WTC11 (cell line): ENCODE measurements at regions not wholly inside any gene's neighbourhood (a gene's known extent, or its start where the extent isn't known, plus 50 kb on each side); places are given as distances from the start of the nearest gene placed in this dataset.
"Not testable (repeated sequence)": the region's sequence is repeated elsewhere in the genome, so short reads cannot be mapped to it uniquely, and the experiment has no call there.

Experiments
- ATAC-seq: fragments of 200-7000 bp; cut with Tn5 transposase; 2 replicates; pipeline ENCODE4 v1.10.0; 2021; ENCODE audit warnings: mild to moderate bottlenecking, moderate library complexity
- CTCF ChIA-PET: fragments of 300-600 bp; sonication (Branson Sonifier 250); formaldehyde crosslinking; loops from one replicate; lab custom pipeline; 2021; ENCODE audit warnings: antibody characterized with exemption; lab: Charles Lee
- POLR2A ChIA-PET: fragments of 350-600 bp; sonication (Branson Sonifier 250); formaldehyde crosslinking; loops from one replicate; lab custom pipeline; 2021; ENCODE audit warnings: antibody characterized with exemption; lab: Charles Lee
- DNase-seq: peaks from one replicate; pipeline ENCODE4 v3.0.0; 2021; ENCODE audit warnings: low spot score
- H3K27ac Mint-ChIP-seq: 2 replicates; pipeline ENCODE4 v1.8.0; 2021; ENCODE audit warnings: mixed read lengths
- H3K27me3 Mint-ChIP-seq: 2 replicates; pipeline ENCODE4 v1.8.0; 2021; ENCODE audit warnings: low read depth, mild to moderate bottlenecking, moderate library complexity, mixed read lengths
- H3K36me3 Mint-ChIP-seq: 2 replicates; pipeline ENCODE4 v1.8.0; 2021; ENCODE audit warnings: mixed read lengths
- H3K4me1 Mint-ChIP-seq: 2 replicates; pipeline ENCODE4 v1.8.0; 2022; ENCODE audit warnings: mixed read lengths
- H3K4me3 Mint-ChIP-seq: 2 replicates; pipeline ENCODE4 v1.8.0; 2021; ENCODE audit warnings: mild to moderate bottlenecking, moderate library complexity, mixed read lengths
- H3K9me3 Mint-ChIP-seq: 2 replicates; pipeline ENCODE4 v1.8.0; 2021; ENCODE audit warnings: mixed read lengths
- ARID4B ChIP-seq: sonication (generic); formaldehyde crosslinking; IDR thresholded peaks from 2 replicates; pipeline ENCODE4 v1.8.0; 2023; ENCODE audit warnings: missing genetic modification reagents, mild to moderate bottlenecking, borderline replicate concordance
- ATF3 ChIP-seq: sonication (generic); formaldehyde crosslinking; conservative IDR thresholded peaks from 2 replicates; pipeline ENCODE4 v1.8.1; 2022; ENCODE audit warnings: mild to moderate bottlenecking, missing genetic modification reagents
- CREB1 ChIP-seq: sonication (generic); formaldehyde crosslinking; IDR thresholded peaks from 2 replicates; pipeline ENCODE4 v1.8.0; 2023; ENCODE audit warnings: mild to moderate bottlenecking, missing genetic modification reagents
- CREM ChIP-seq: sonication (generic); formaldehyde crosslinking; IDR thresholded peaks from 2 replicates; pipeline ENCODE4 v1.8.1; 2022; ENCODE audit warnings: mild to moderate bottlenecking, missing genetic modification reagents, moderate library complexity
- E2F1 ChIP-seq: sonication (generic); formaldehyde crosslinking; IDR thresholded peaks from 2 replicates; pipeline ENCODE4 v1.8.0; 2022; ENCODE audit warnings: mild to moderate bottlenecking, missing genetic modification reagents
- ETV6 ChIP-seq: sonication (generic); formaldehyde crosslinking; IDR thresholded peaks from 2 replicates; pipeline ENCODE4 v1.8.1; 2022; ENCODE audit warnings: mild to moderate bottlenecking, missing genetic modification reagents
- FOXK1 ChIP-seq: sonication (generic); formaldehyde crosslinking; IDR thresholded peaks from 2 replicates; pipeline ENCODE4 v1.8.0; 2022; ENCODE audit warnings: mild to moderate bottlenecking, moderate library complexity, missing genetic modification reagents
- FOXP1 ChIP-seq: sonication (generic); formaldehyde crosslinking; IDR thresholded peaks from 2 replicates; pipeline ENCODE4 v1.8.0; 2022; ENCODE audit warnings: missing genetic modification reagents, mild to moderate bottlenecking, moderate library complexity, borderline replicate concordance
- GRHL2 ChIP-seq: fragments of 250-450 bp; sonication (Bioruptor Pico); IDR thresholded peaks from 2 replicates; pipeline ENCODE4 v1.8.0; 2022; ENCODE audit warnings: mild to moderate bottlenecking, moderate library complexity; ENCODE audit not compliant: insufficient replicate concordance, severe bottlenecking
- HMGXB4 ChIP-seq: sonication (generic); formaldehyde crosslinking; IDR thresholded peaks from 2 replicates; pipeline ENCODE4 v1.8.1; 2023; ENCODE audit warnings: mild to moderate bottlenecking, moderate library complexity, missing genetic modification reagents
- IRF2 ChIP-seq: sonication (generic); formaldehyde crosslinking; IDR thresholded peaks from 2 replicates; pipeline ENCODE4 v1.8.0; 2022; ENCODE audit warnings: low read depth, missing genetic modification reagents, borderline replicate concordance
- NFE2L1 ChIP-seq: sonication (generic); formaldehyde crosslinking; IDR thresholded peaks from 2 replicates; pipeline ENCODE4 v1.8.1; 2023; ENCODE audit warnings: missing genetic modification reagents
- NR3C1 ChIP-seq: sonication (generic); formaldehyde crosslinking; conservative IDR thresholded peaks from 2 replicates; pipeline ENCODE4 v1.8.1; 2023; ENCODE audit warnings: low read depth, mild to moderate bottlenecking, missing genetic modification reagents
- PRRX2 ChIP-seq: fragments of 250-450 bp; sonication (Bioruptor Pico); IDR thresholded peaks from 2 replicates; pipeline ENCODE4 v1.8.0; 2021; ENCODE audit warnings: mild to moderate bottlenecking
- SP1 ChIP-seq: sonication (generic); formaldehyde crosslinking; conservative IDR thresholded peaks from 2 replicates; pipeline ENCODE4 v1.8.1; 2022; ENCODE audit warnings: missing genetic modification reagents
- ZMAT4 ChIP-seq: fragments of 250-450 bp; sonication (Bioruptor Pico); IDR thresholded peaks from 2 replicates; pipeline ENCODE4 v1.9.0; 2021; ENCODE audit warnings: mild to moderate bottlenecking
- ZNF138 ChIP-seq: sonication (generic); formaldehyde crosslinking; conservative IDR thresholded peaks from 2 replicates; pipeline ENCODE4 v1.8.1; 2022; ENCODE audit warnings: mild to moderate bottlenecking, moderate library complexity, missing genetic modification reagents
- ZNF396 ChIP-seq: fragments of 250-450 bp; sonication (Bioruptor Pico); IDR thresholded peaks from 2 replicates; pipeline ENCODE4 v1.8.0; 2021; ENCODE audit warnings: mild to moderate bottlenecking, moderate library complexity, borderline replicate concordance
- ZNF416 ChIP-seq: fragments of 250-450 bp; sonication (Bioruptor Pico); IDR thresholded peaks from 2 replicates; pipeline ENCODE4 v1.9.0; 2021; ENCODE audit warnings: mild to moderate bottlenecking, inconsistent platforms
- ZSCAN18 ChIP-seq: fragments of 250-450 bp; sonication (Bioruptor Pico); IDR thresholded peaks from 2 replicates; pipeline ENCODE4 v2.1.2; 2022; ENCODE audit warnings: mild to moderate bottlenecking, moderate library complexity

- TF ChIP-seq ZNF396 (CRISPR knock-in tag): no peak
- no peak for TF ChIP-seq GRHL2
- TF ChIP-seq E2F1 (CRISPR knock-in tag): no peak
- TF ChIP-seq FOXK1: no peak
- no peak for TF ChIP-seq ATF3 (CRISPR knock-in tag)
- TF ChIP-seq, all 79 proteins: peak for 0
- H3K36me3 Mint-ChIP-seq: peaks cover 22% of the 10 kb centered on the region
- ChIA-PET POLR2A (no interaction called here), CTCF (no interaction called here)
- H3K27ac Mint-ChIP-seq: no peak overlapping the region
- no peaks in the 10 kb centered on the region for H3K27me3 Mint-ChIP-seq
- no peak for DNase-seq
- H3K4me3 Mint-ChIP-seq: no peak overlapping the region
- no peak for ATAC-seq
- peaks cover 27% of the 10 kb centered on the region for H3K9me3 Mint-ChIP-seq
- peaks cover 12% of the 10 kb centered on the region for H3K4me1 Mint-ChIP-seq
Measured at GRCh38 chr4:134505511-134505910, 303.9 kb upstream of the PABPC4L start.

GRCh38 chr4:134501973-134502643 is 300.5 kb upstream of the PABPC4L start:
- peaks cover 32% of the 10 kb centered on the region for H3K9me3 Mint-ChIP-seq
- no peak overlapping the region for H3K4me3 Mint-ChIP-seq
- ChIA-PET CTCF (no interaction called here), POLR2A (no interaction called here)
- no peak for DNase-seq
- H3K36me3 Mint-ChIP-seq: peaks cover 22% of the 10 kb centered on the region
- no peaks in the 10 kb centered on the region for H3K4me1 Mint-ChIP-seq
- no peaks in the 10 kb centered on the region for H3K27me3 Mint-ChIP-seq
- no peak overlapping the region for H3K27ac Mint-ChIP-seq
- no peak for ATAC-seq
- no peak for TF ChIP-seq ETV6 (CRISPR knock-in tag)
- no peak for TF ChIP-seq PRRX2
- no peak for TF ChIP-seq IRF2 (CRISPR knock-in tag)
- TF ChIP-seq FOXP1 (CRISPR knock-in tag): no peak
- no peak for TF ChIP-seq ATF3 (CRISPR knock-in tag)
- no peak for TF ChIP-seq ZNF138 (CRISPR knock-in tag)
- TF ChIP-seq CREM (CRISPR knock-in tag): no peak
- TF ChIP-seq SP1 (CRISPR knock-in tag): no peak
- no peak for TF ChIP-seq NR3C1 (CRISPR knock-in tag)
- no peak for TF ChIP-seq ZMAT4
- TF ChIP-seq ARID4B: no peak
- TF ChIP-seq HMGXB4 (CRISPR knock-in tag): no peak
- no peak for TF ChIP-seq CREB1
- TF ChIP-seq ZNF416: no peak
- no peak for TF ChIP-seq ZSCAN18 (CRISPR knock-in tag)
- TF ChIP-seq NFE2L1 (CRISPR knock-in tag): no peak

GRCh38 chr4:134501488-134501887 is 299.9 kb upstream of the PABPC4L start:
- CTCF ChIA-PET, H3K4me1 Mint-ChIP-seq, POLR2A ChIA-PET, ATAC-seq, H3K27me3 Mint-ChIP-seq, H3K27ac Mint-ChIP-seq, DNase-seq, H3K4me3 Mint-ChIP-seq: not testable (repeated sequence)
- Mint-ChIP-seq H3K36me3 (peaks cover 22% of the 10 kb centered on the region), H3K9me3 (peaks cover 32% of the 10 kb centered on the region)
